GM23338 (cell line): ENCODE measurements at regions not wholly inside any gene's neighbourhood (a gene's known extent, or its start where the extent isn't known, plus 50 kb on each side); places are given as distances from the start of the nearest gene placed in this dataset.
"Not testable (repeated sequence)": the region's sequence is repeated elsewhere in the genome, so short reads cannot be mapped to it uniquely, and the experiment has no call there.

Experiments used
- ATAC-seq: fragments of 200-7000 bp; cut with Tn5 transposase; 3 replicates; pipeline ENCODE4 v1.9.1; 2020
- DNase-seq: peaks from one replicate; pipeline ENCODE4 v3.0.0-alpha.2; 2015; ENCODE audit warnings: low spot score
- H2AFZ ChIP-seq: fragments of 200-600 bp; sonication (generic); 2 replicates; pipeline ENCODE4 v1.8.0; 2016; ENCODE audit warnings: antibody characterized with exemption, mild to moderate bottlenecking, moderate library complexity
- H3F3A ChIP-seq: fragments of 200-600 bp; sonication (generic); replicated peaks from 2 replicates; pipeline ENCODE4 v1.8.0; 2017; ENCODE audit warnings: antibody characterized with exemption, mixed run types, low read depth
- H3K27ac ChIP-seq: fragments of 200-600 bp; sonication (generic); 2 replicates; pipeline ENCODE4 v1.6.1; 2016; ENCODE audit warnings: low read depth
- H3K27me3 ChIP-seq: fragments of 200-600 bp; sonication (generic); 2 replicates; pipeline ENCODE4 v1.8.0; 2016; ENCODE audit warnings: mild to moderate bottlenecking, mixed run types, moderate library complexity; ENCODE audit not compliant: insufficient read depth
- H3K36me3 ChIP-seq: fragments of 200-600 bp; sonication (generic); 2 replicates; pipeline ENCODE4 v1.8.0; 2016; ENCODE audit warnings: mild to moderate bottlenecking; ENCODE audit not compliant: insufficient read depth
- H3K4me1 ChIP-seq: fragments of 200-600 bp; sonication (generic); 2 replicates; pipeline ENCODE4 v1.8.0; 2016; ENCODE audit warnings: mild to moderate bottlenecking, moderate library complexity; ENCODE audit not compliant: insufficient read depth
- H3K4me2 ChIP-seq: fragments of 200-600 bp; sonication (generic); 2 replicates; pipeline ENCODE4 v1.7.1; 2017; ENCODE audit warnings: mixed run types
- H3K4me3 ChIP-seq: fragments of 200-600 bp; sonication (generic); 2 replicates; pipeline ENCODE4 v1.6.1; 2016; ENCODE audit warnings: mixed run types
- H3K79me2 ChIP-seq: fragments of 200-600 bp; sonication (generic); replicated peaks from 2 replicates; pipeline ENCODE4 v1.8.0; 2017; ENCODE audit warnings: mild to moderate bottlenecking; ENCODE audit not compliant: insufficient read depth
- H3K9me2 ChIP-seq: fragments of 200-600 bp; sonication (generic); 2 replicates; pipeline ENCODE4 v1.8.0; 2017; ENCODE audit not compliant: insufficient read depth
- H4K20me1 ChIP-seq: fragments of 200-600 bp; sonication (generic); replicated peaks from 2 replicates; pipeline ENCODE4 v1.8.0; 2017; ENCODE audit warnings: mild to moderate bottlenecking; ENCODE audit not compliant: insufficient read depth
- H3K27ac Mint-ChIP-seq: 2 replicates; pipeline ENCODE4 v1.8.0; 2020; ENCODE audit warnings: inconsistent platforms, mild to moderate bottlenecking, moderate library complexity, mixed read lengths
- H3K27me3 Mint-ChIP-seq: 3 replicates; pipeline ENCODE4 v1.8.0; 2022; ENCODE audit warnings: low read depth, mild to moderate bottlenecking, moderate library complexity, mixed read lengths, inconsistent platforms; ENCODE audit not compliant: insufficient read depth, poor library complexity
- H3K36me3 Mint-ChIP-seq: 3 replicates; pipeline ENCODE4 v1.8.0; 2021; ENCODE audit warnings: low read depth, mild to moderate bottlenecking, inconsistent platforms, moderate library complexity, mixed read lengths
- H3K4me1 Mint-ChIP-seq: 3 replicates; pipeline ENCODE4 v1.8.0; 2020; ENCODE audit warnings: mild to moderate bottlenecking, inconsistent platforms, mixed read lengths
- H3K4me3 Mint-ChIP-seq: 3 replicates; pipeline ENCODE4 v1.8.0; 2021; ENCODE audit warnings: moderate library complexity, mild to moderate bottlenecking, inconsistent platforms, mixed read lengths
- H3K9me3 Mint-ChIP-seq: 3 replicates; pipeline ENCODE4 v1.8.0; 2020; ENCODE audit warnings: moderate library complexity, mild to moderate bottlenecking, inconsistent platforms, mixed read lengths
- CREB1 ChIP-seq: fragments of 250-450 bp; sonication (Bioruptor Pico); IDR thresholded peaks from 2 replicates; pipeline ENCODE4 v1.5.0; 2020; ENCODE audit warnings: low read depth, mild to moderate bottlenecking, moderate library complexity
- EZH2 ChIP-seq: fragments of 200-600 bp; sonication (generic); IDR thresholded peaks from one replicate; pipeline ENCODE4 v1.8.0; 2017; ENCODE audit warnings: antibody characterized with exemption, mild to moderate bottlenecking, low read depth; ENCODE audit not compliant: unreplicated experiment
- EZH2phosphoT487 ChIP-seq: fragments of 200-600 bp; sonication (generic); IDR thresholded peaks from one replicate; pipeline ENCODE4 v1.8.1; 2018; ENCODE audit warnings: antibody characterized with exemption; ENCODE audit not compliant: unreplicated experiment
- JUNB ChIP-seq: IDR thresholded peaks from one replicate; pipeline ENCODE4 v1.6.1; 2016; ENCODE audit warnings: antibody characterized with exemption; ENCODE audit not compliant: unreplicated experiment
- POLR2AphosphoS5 ChIP-seq: IDR thresholded peaks from 2 replicates; pipeline ENCODE4 v1.6.1; 2016; ENCODE audit warnings: antibody characterized with exemption, low read depth
- STAT1 ChIP-seq: IDR thresholded peaks from one replicate; pipeline ENCODE4 v1.6.1; 2016; ENCODE audit warnings: antibody characterized with exemption; ENCODE audit not compliant: unreplicated experiment
- ZNF462 ChIP-seq: fragments of 250-450 bp; sonication (Bioruptor Pico); IDR thresholded peaks from 2 replicates; pipeline ENCODE4 v1.5.0; 2020; ENCODE audit warnings: mild to moderate bottlenecking, moderate library complexity

DNA sequence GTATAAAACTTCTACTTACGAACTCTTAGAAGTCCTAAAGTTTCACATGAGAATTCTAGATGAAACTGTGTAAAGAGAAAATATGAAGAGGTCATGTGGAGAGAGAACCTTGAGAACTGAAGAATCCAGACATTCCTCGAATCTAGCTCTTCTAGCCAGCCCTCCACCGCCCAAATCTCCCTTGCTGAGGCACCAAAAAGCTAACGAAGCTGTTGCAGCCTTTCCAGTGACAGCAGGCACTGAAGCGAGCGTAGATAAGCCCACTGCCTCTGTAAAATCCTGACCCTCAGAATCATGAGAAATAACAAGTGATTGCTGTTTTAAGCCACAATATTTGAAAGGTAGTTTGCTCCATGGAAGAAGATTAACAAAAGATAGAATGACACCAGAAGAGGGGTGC is 134.0 kb downstream of the GOLGA6L6 start:
- no peaks in the 10 kb centered on the region for H3K4me1 ChIP-seq
- H3K27ac ChIP-seq: no peak overlapping the region
- Mint-ChIP-seq H3K27ac (no peak overlapping the region), H3K36me3 (peaks cover 2% of the 10 kb centered on the region; the same call in 1 of the 3 replicates), H3K4me3 (no peak overlapping the region), H3K9me3 (peaks cover 13% of the 10 kb centered on the region), H3K4me1 (no peaks in the 10 kb centered on the region), H3K27me3 (no peaks in the 10 kb centered on the region)
- no peak for DNase-seq
- peaks cover 35% of the 10 kb centered on the region for H3K36me3 ChIP-seq
- no peaks in the 10 kb centered on the region for H3K9me2 ChIP-seq
- no peak overlapping the region for H2AFZ ChIP-seq
- no peaks in the 10 kb centered on the region for H4K20me1 ChIP-seq
- ATAC-seq: no peak
- H3K4me3 ChIP-seq: no peak overlapping the region
- H3K79me2 ChIP-seq: no peaks in the 10 kb centered on the region
- H3F3A ChIP-seq: no peaks in the 10 kb centered on the region
- H3K27me3 ChIP-seq: no peaks in the 10 kb centered on the region
- H3K4me2 ChIP-seq: no peak overlapping the region
- TF ChIP-seq STAT1: no peak
- TF ChIP-seq ZNF462 (CRISPR knock-in tag): no peak
- TF ChIP-seq CREB1 (CRISPR knock-in tag): no peak
- no peak for TF ChIP-seq EZH2
- TF ChIP-seq POLR2AphosphoS5: no peak
- TF ChIP-seq EZH2phosphoT487: no peak
- no peak for TF ChIP-seq JUNB

DNA sequence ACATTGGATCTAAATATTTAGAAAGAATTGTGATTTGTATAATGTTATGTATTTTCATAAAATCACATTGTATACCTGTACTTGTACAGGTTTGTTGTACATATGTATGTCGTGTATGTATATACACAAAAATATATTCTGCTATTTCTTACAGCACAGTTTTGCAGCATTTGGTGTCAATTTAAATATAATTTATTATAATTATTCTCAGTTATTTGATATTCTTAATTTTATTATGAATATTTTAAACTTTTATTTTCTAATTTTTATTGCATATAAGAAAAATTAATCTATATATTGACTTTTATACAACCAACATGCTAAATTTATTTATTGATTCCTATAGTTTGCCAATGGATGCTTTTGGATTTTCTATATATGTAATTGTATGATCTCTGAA is 137.0 kb downstream of the GOLGA6L6 start:
- not testable (repeated sequence) for H4K20me1 ChIP-seq, H3K27ac ChIP-seq, H3K4me3 ChIP-seq, H3K9me2 ChIP-seq, H3K27ac Mint-ChIP-seq, H3F3A ChIP-seq, H3K27me3 ChIP-seq, H3K4me1 ChIP-seq, H3K79me2 ChIP-seq, H3K4me3 Mint-ChIP-seq, H3K27me3 Mint-ChIP-seq, ATAC-seq, H3K36me3 Mint-ChIP-seq, H3K4me1 Mint-ChIP-seq, H2AFZ ChIP-seq, H3K4me2 ChIP-seq, DNase-seq
- H3K36me3 ChIP-seq: peaks cover 26% of the 10 kb centered on the region
- peaks cover 13% of the 10 kb centered on the region for H3K9me3 Mint-ChIP-seq

DNA sequence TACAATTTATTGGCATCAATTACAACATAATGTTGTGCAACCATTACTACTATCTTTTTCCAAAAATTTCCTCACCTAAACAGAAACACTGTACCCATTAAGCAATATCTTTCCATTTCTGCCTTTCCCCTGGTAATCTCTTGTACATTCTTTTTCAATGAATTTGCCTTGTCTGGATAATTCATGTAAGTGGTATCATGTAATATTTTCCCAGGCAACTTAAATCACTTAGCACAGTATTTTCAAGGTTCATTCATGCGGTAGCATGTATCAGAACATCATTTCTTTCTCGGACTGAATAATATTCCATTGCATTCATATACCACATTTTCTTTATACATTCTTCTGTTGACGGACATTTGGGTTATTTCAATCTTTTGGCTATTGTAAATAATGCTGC is 139.0 kb downstream of the GOLGA6L6 start:
- DNase-seq, H3K4me2 ChIP-seq, H3K27ac Mint-ChIP-seq, ATAC-seq, H3K27ac ChIP-seq, H3F3A ChIP-seq, H3K4me1 ChIP-seq, H2AFZ ChIP-seq, H3K36me3 Mint-ChIP-seq, H3K27me3 Mint-ChIP-seq, H4K20me1 ChIP-seq, H3K9me2 ChIP-seq, H3K4me3 Mint-ChIP-seq, H3K79me2 ChIP-seq, H3K4me3 ChIP-seq, H3K4me1 Mint-ChIP-seq, H3K27me3 ChIP-seq: not testable (repeated sequence)
- peaks cover 13% of the 10 kb centered on the region for H3K9me3 Mint-ChIP-seq
- H3K36me3 ChIP-seq: peaks cover 25% of the 10 kb centered on the region

DNA sequence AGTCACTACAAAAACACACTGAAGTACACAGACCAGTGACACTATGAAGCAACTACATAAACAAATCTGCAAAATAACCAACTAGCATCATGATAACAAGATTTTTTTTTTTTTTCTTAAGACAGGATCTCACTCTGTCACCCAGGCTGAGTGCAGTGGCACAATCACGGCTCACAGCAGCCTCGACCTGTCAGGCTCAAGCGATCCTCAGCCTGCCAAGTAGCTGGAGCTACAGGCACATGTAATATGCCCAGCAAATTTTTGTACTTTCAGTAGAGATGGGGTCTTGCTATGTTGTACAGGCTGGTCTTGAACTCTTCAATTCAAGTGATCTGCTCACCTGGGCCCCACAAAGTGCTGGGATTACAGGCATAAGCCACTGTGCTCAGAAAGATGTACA is 140.5 kb downstream of the GOLGA6L6 start:
- peaks cover 13% of the 10 kb centered on the region for H3K9me3 Mint-ChIP-seq
- H3K4me1 Mint-ChIP-seq, H4K20me1 ChIP-seq, H3K79me2 ChIP-seq, H3F3A ChIP-seq, DNase-seq, H3K4me2 ChIP-seq, ATAC-seq, H2AFZ ChIP-seq, H3K27me3 ChIP-seq, H3K27me3 Mint-ChIP-seq, H3K27ac ChIP-seq, H3K4me1 ChIP-seq, H3K4me3 Mint-ChIP-seq, H3K36me3 Mint-ChIP-seq, H3K4me3 ChIP-seq, H3K27ac Mint-ChIP-seq, H3K9me2 ChIP-seq: not testable (repeated sequence)
- peaks cover 29% of the 10 kb centered on the region for H3K36me3 ChIP-seq
